Spleen (tissue), 11 donors: ENCODE measurements at regions not wholly inside any gene's neighbourhood (a gene's known extent, or its start where the extent isn't known, plus 50 kb on each side); places are given as distances from the start of the nearest gene placed in this dataset.

Experiments
- DNase-seq: peaks from one replicate; pipeline ENCODE4 v3.0.0-alpha.2; 2020
- H3K27ac ChIP-seq, 8 donors: fragments of 200-600 bp; sonication (generic) in 7 of 8; 1 replicate in 4 of 8; 2 replicates in 4 of 8; pipeline versions ENCODE4 v1.5.0 to v1.8.0; 2016 to 2021; ENCODE audit warnings: inconsistent platforms in 4 of 8, mild to moderate bottlenecking in 4 of 8, moderate library complexity in 1 of 8
- H3K27me3 ChIP-seq, 7 donors: fragments of 200-600 bp; sonication (generic) in 6 of 7; replicated peaks in 1 of 7; 1 replicate in 4 of 7; 2 replicates in 3 of 7; pipeline versions ENCODE4 v1.5.0 to v1.8.0; 2016 to 2021; ENCODE audit warnings: inconsistent platforms in 3 of 7, mild to moderate bottlenecking in 1 of 7
- H3K36me3 ChIP-seq, 6 donors: fragments of 200-600 bp; sonication (generic) in 5 of 6; 1 replicate in 4 of 6; 2 replicates in 2 of 6; pipeline versions ENCODE4 v1.5.0 to v1.8.0; 2016 to 2021; ENCODE audit warnings: inconsistent platforms in 2 of 6
- H3K4me1 ChIP-seq, 6 donors: fragments of 200-600 bp; sonication (generic) in 5 of 6; 1 replicate in 3 of 6; 2 replicates in 3 of 6; pipeline versions ENCODE4 v1.5.0 to v1.8.0; 2016 to 2021; ENCODE audit warnings: inconsistent platforms in 3 of 6
- H3K4me3 ChIP-seq, 8 donors: fragments of 200-600 bp; sonication (generic) in 7 of 8; 1 replicate in 4 of 8; 2 replicates in 4 of 8; pipeline versions ENCODE4 v1.5.0 to v1.8.0; 2016 to 2021; ENCODE audit warnings: inconsistent platforms in 4 of 8, mild to moderate bottlenecking in 4 of 8, moderate library complexity in 2 of 8
- H3K9me3 ChIP-seq, 8 donors: fragments of 200-600 bp; sonication (generic) in 7 of 8; 1 replicate in 4 of 8; 2 replicates in 4 of 8; pipeline versions ENCODE4 v1.5.0 to v1.8.0; 2016 to 2021; ENCODE audit warnings: inconsistent platforms in 4 of 8
- CTCF ChIP-seq, 11 experiments: fragments of 200-600 bp in 7 of 11; fragments of 450-650 bp in 4 of 11; sonication (generic) in 4 of 11; IDR thresholded peaks in 8 of 11; conservative IDR thresholded peaks in 3 of 11; 1 replicate in 7 of 11; 2 replicates in 4 of 11; pipeline versions ENCODE4 v1.4.0 to v1.8.0; 2016 to 2021; ENCODE audit warnings: antibody characterized with exemption in 11 of 11, inconsistent platforms in 4 of 11, mild to moderate bottlenecking in 1 of 11
- POLR2A ChIP-seq, 3 donors: fragments of 450-650 bp; IDR thresholded peaks; one replicate each; pipeline ENCODE4 v1.5.1; 2017; ENCODE audit warnings: antibody characterized with exemption in 3 of 3, mild to moderate bottlenecking in 1 of 3
- POLR2AphosphoS5 ChIP-seq, 3 donors: sonication (generic); formaldehyde crosslinking; IDR thresholded peaks; one replicate each; pipeline ENCODE4 v1.5.1; 2017; ENCODE audit warnings: antibody characterized with exemption in 3 of 3
- WGBS, 5 donors: extraction: QIAGEN DNeasy Blood & Tissue Kit in 3 of 5; methylation state at CpG; one replicate each; pipeline versions ENCODE4 v1.1.5 to v1.1.7; 2013 to 2018; 5-methylcytosine and 5-hydroxymethylcytosine counted together
- intact Hi-C: fragments of 100-400 bp; cut with DNase I; formaldehyde crosslinking; loops from one replicate; pipeline ENCODE4 v1.15.0; 2023; ENCODE audit warnings: low total_unique reads
- donor health status: healthy with polysubstance abuse.
- donor health status: DM: no; HTN: no; CAD: no; lungs with moderate emphysema.
- donor health status: DM: no; HTN: no; CAD: no.
- donor health status: Bipolar disorder and iron deficiency.
- donor health status: healthy.
- donor health status: DM: no; HTN: no; CAD: no.
- donor health status: DM: yes; HTN: yes; CAD: no.

DNA sequence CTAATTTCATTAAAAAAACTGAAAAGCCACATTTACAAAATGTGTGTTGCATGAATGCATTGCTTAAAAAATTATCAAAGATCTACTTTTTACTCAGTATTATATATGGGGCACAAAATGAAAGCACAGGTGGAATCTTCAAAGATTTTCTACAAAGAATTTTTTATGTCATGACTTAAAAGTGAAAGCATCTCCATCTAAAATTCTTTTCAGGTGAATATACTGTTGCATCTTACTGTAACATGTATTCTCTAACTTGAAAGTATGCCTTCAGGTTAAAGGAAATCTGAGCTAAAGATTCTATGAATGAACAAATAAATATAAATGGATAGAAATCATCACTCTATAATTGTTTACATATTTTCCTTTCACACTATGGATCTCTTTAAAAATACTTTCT lies 66.8 kb upstream of the WDR75 start:
- Histone ChIP-seq H3K27me3 (no peaks in the 10 kb centered on the region), H3K4me1 (no peaks in the 10 kb centered on the region), H3K9me3 (no peaks in the 10 kb centered on the region), H3K36me3 (no peaks in the 10 kb centered on the region), H3K27ac (no peak overlapping the region), H3K4me3 (no peak overlapping the region)
- DNase-seq, result no peak
- TF ChIP-seq CTCF (IDR thresholded peaks at IDR 0.05 in 8 of 11, conservative IDR thresholded peaks at IDR 0.05 in 3 of 11) (no peak), POLR2A (IDR thresholded peaks at IDR 0.05) (no peak), POLR2AphosphoS5 (IDR thresholded peaks at IDR 0.05) (no peak)
- intact Hi-C loops, result no loop called here

GRCh38 chr2:189375842-189376241 lies 65.4 kb upstream of the WDR75 start:
- Histone ChIP-seq H3K4me1 (no peaks in the 10 kb centered on the region), H3K4me3 (no peak overlapping the region), H3K36me3 (no peaks in the 10 kb centered on the region), H3K27me3 (no peaks in the 10 kb centered on the region), H3K27ac (no peak overlapping the region), H3K9me3 (no peaks in the 10 kb centered on the region)
- no peak for DNase-seq
- intact Hi-C loops, result no loop called here
- TF ChIP-seq POLR2AphosphoS5 (IDR thresholded peaks at IDR 0.05), result no peak
- TF ChIP-seq POLR2A (IDR thresholded peaks at IDR 0.05), result no peak

DNA sequence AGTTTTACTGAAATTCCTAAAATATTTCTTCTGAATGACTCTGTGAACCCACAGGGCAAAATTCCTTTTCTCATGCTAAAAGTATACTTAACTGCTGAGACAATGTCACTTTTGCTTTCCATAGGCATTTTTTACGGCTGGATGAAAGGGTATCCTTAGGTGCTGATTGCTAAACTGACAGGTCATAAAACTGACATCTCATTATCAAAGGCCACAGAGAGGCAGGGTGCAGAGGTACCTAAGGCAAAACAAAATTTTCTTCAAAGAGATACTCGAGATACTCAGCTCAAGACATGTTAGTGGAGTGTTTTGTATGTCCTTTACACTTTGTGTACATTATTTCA lies 62.0 kb upstream of the WDR75 start:
- no peak for DNase-seq
- no peaks in the 10 kb centered on the region for H3K9me3 ChIP-seq
- no peak overlapping the region for H3K27ac ChIP-seq
- TF ChIP-seq CTCF (IDR thresholded peaks at IDR 0.05 in 8 of 11, conservative IDR thresholded peaks at IDR 0.05 in 3 of 11) (no peak), POLR2A (IDR thresholded peaks at IDR 0.05) (no peak), POLR2AphosphoS5 (IDR thresholded peaks at IDR 0.05) (no peak)
- H3K27me3 ChIP-seq, result no peaks in the 10 kb centered on the region
- no peaks in the 10 kb centered on the region for H3K4me1 ChIP-seq
- no peaks in the 10 kb centered on the region for H3K36me3 ChIP-seq
- intact Hi-C loops, result no loop called here
- H3K4me3 ChIP-seq, result no peak overlapping the region
- WGBS, 5 donors, result 49 to 62% (median 59%) methylated on average over 2 of the region's 2 CpGs

DNA sequence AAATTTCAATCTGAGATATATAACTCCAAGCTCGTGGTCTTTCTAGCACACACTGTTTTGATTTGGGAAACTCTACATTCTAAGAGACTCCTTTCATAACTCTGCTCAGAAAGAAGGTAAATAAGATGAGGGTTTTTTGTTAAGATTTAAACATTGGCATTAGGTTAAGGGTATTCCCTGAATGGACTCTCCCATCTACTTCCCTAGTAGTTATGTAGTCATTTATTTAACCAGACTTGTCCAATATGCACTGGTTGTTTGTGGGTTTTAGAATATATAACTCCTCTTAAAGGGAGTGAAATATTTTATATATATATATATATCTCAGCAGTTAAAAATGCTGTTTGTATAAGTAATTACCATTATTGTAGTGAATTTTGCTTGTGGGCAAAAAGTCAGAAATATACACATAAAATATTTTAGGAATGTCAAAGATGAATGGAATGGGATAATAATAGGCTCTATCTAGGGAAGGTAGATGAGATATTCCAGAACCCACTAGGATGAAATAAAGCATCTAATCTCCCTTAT lies 61.5 kb upstream of the WDR75 start:
- Histone ChIP-seq H3K27ac (no peak overlapping the region), H3K4me3 (no peak overlapping the region), H3K9me3 (no peaks in the 10 kb centered on the region), H3K36me3 (no peaks in the 10 kb centered on the region), H3K4me1 (no peaks in the 10 kb centered on the region), H3K27me3 (no peaks in the 10 kb centered on the region)
- no peak for TF ChIP-seq POLR2AphosphoS5 (IDR thresholded peaks at IDR 0.05)
- no peak for TF ChIP-seq CTCF (IDR thresholded peaks at IDR 0.05 in 8 of 11, conservative IDR thresholded peaks at IDR 0.05 in 3 of 11)
- TF ChIP-seq POLR2A (IDR thresholded peaks at IDR 0.05), result no peak
- 66 to 94% (median 74%) methylated on average over 1 of the region's 1 CpG for WGBS, 5 donors
- intact Hi-C loops, result no loop called here
- no peak for DNase-seq

GRCh38 chr2:189382668-189383067 lies 58.6 kb upstream of the WDR75 start:
- no peaks in the 10 kb centered on the region for H3K4me1 ChIP-seq
- intact Hi-C loops, result no loop called here
- no peak overlapping the region for H3K27ac ChIP-seq
- TF ChIP-seq CTCF (IDR thresholded peaks at IDR 0.05 in 8 of 11, conservative IDR thresholded peaks at IDR 0.05 in 3 of 11) (no peak), POLR2A (IDR thresholded peaks at IDR 0.05) (no peak), POLR2AphosphoS5 (IDR thresholded peaks at IDR 0.05) (no peak)
- no peak overlapping the region for H3K4me3 ChIP-seq
- H3K9me3 ChIP-seq, result peaks cover 0 to 6% (median 0%) of the 10 kb centered on the region in 8 donors
- H3K27me3 ChIP-seq, result no peaks in the 10 kb centered on the region
- DNase-seq, result no peak
- no peaks in the 10 kb centered on the region for H3K36me3 ChIP-seq
